GM10248 (cell line): ENCODE measurements at regions not wholly inside any gene's neighbourhood (a gene's known extent, or its start where the extent isn't known, plus 50 kb on each side); places are given as distances from the start of the nearest gene placed in this dataset.
A peak's percentile ranks its signal among the peaks of the same experiment; 100 is the strongest.

Source experiments
- CTCF ChIA-PET: fragments of 300-600 bp; sonication (Branson Sonifier 250); formaldehyde crosslinking; extraction: SDS; loops from one replicate; lab custom pipeline; 2021; ENCODE audit warnings: antibody characterized with exemption; lab: Yijun Ruan, JAX
- POLR2A ChIA-PET: fragments of 350-650 bp; sonication (Branson Sonifier 250); formaldehyde crosslinking; extraction: SDS; loops from one replicate; lab custom pipeline; 2020; ENCODE audit warnings: antibody characterized with exemption; lab: Yijun Ruan, JAX
- DNase-seq: peaks from one replicate; pipeline ENCODE4 v3.0.0; 2012; ENCODE audit errors: extremely low spot score
- CTCF ChIP-seq: IDR thresholded peaks from 2 replicates; pipeline ENCODE4 v1.5.1; 2012; ENCODE audit warnings: mild to moderate bottlenecking, low read depth; ENCODE audit errors: extremely low read depth, missing control alignments, control extremely low read depth

GRCh38 chr4:55011761-55012160, 113.6 kb downstream of the KDR start:
- ChIA-PET POLR2A (no interaction called here), CTCF (no interaction called here)
- no peak for DNase-seq
- TF ChIP-seq CTCF = no peak

GRCh38 chr4:55010550-55010949, 114.8 kb downstream of the KDR start:
- CTCF ChIA-PET = no interaction called here
- no peak for DNase-seq
- POLR2A ChIA-PET = no interaction called here
- TF ChIP-seq CTCF = no peak

- no peak for TF ChIP-seq CTCF
- peak; percentile 22 for DNase-seq
- ChIA-PET POLR2A (no interaction called here), CTCF (interaction anchor here (0.9 to 3.4 kb wide), 6 partner anchors 10 to 301 kb away, joined by 3 to 15 read pairs (median 4); no protein-coding TSS in a partner anchor)
Observed at GRCh38 chr4:55008166-55009056, 117.0 kb downstream of the KDR start.

- TF ChIP-seq CTCF = no peak
- DNase-seq = no peak
- ChIA-PET CTCF (no interaction called here), POLR2A (no interaction called here)
Observed at GRCh38 chr4:55005910-55006309, 119.5 kb downstream of the KDR start.

- TF ChIP-seq CTCF = no peak
- CTCF ChIA-PET = no interaction called here
- no peak for DNase-seq
- POLR2A ChIA-PET = no interaction called here
Observed at GRCh38 chr4:55004831-55005230, 120.6 kb downstream of the KDR start.

GRCh38 chr4:55002431-55002830, 123.0 kb downstream of the KDR start:
- TF ChIP-seq CTCF = no peak
- ChIA-PET POLR2A (no interaction called here), CTCF (interaction anchor here (1.1 to 1.5 kb wide), 2 partner anchors 12 to 16 kb away, joined by 3 read pairs; no protein-coding TSS in a partner anchor)
- no peak for DNase-seq
